ENCODE measurements at regions not wholly inside any gene's neighbourhood (a gene's known extent, or its start where the extent isn't known, plus 50 kb on each side); places are given as distances from the start of the nearest gene placed in this dataset.

DNA sequence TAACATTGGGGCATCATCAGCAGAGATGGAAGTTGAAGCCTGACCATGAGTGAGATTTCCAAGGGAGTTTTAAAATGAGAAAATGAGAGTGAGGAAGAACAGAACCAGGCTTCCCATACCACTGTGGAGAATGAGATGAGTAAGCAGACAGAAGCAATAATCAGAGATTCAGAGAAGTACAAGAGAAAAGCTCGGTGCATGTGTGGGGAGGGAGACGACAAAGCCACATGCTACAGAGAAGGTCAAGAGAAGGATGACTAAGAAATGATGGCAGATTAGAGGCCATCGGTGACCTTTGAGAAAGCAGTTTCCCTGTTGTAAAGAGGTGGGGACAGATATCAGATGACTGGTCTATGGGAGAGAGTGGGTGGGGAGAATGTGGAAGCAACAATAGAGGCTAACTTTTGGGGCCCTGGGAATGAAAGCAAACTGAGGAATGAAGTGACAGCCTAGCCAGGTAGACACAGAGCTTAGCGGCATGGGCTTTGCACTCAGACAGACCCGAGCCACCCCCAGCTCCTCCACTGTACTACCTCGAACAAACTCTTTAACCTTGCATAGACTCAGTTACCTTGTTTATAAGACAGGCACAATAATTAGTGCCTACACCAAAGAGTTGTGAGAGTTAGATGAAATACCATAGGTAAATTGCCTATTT, 207.7 kb downstream of the PIK3R1 start:
- TF ChIP-seq, protein P1, sequence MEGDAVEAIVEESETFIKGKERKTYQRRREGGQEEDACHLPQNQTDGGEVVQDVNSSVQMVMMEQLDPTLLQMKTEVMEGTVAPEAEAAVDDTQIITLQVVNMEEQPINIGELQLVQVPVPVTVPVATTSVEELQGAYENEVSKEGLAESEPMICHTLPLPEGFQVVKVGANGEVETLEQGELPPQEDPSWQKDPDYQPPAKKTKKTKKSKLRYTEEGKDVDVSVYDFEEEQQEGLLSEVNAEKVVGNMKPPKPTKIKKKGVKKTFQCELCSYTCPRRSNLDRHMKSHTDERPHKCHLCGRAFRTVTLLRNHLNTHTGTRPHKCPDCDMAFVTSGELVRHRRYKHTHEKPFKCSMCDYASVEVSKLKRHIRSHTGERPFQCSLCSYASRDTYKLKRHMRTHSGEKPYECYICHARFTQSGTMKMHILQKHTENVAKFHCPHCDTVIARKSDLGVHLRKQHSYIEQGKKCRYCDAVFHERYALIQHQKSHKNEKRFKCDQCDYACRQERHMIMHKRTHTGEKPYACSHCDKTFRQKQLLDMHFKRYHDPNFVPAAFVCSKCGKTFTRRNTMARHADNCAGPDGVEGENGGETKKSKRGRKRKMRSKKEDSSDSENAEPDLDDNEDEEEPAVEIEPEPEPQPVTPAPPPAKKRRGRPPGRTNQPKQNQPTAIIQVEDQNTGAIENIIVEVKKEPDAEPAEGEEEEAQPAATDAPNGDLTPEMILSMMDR (IDR thresholded peaks at IDR 0.05; ENCODE audit: insufficient read depth, low read length, severe bottlenecking): no peak
- FAIRE-seq (no peak), DNase-seq (ENCODE audit: low read depth) (no peak)
- Histone ChIP-seq H3K36me3 (ENCODE audit: control insufficient read depth, insufficient read depth, low read length) (no peaks in the 10 kb centered on the region), H3K27me3 (ENCODE audit: control insufficient read depth, insufficient read depth, low read length) (no peaks in the 10 kb centered on the region), H3K4me3 (ENCODE audit: low read depth, low read length) (no peak overlapping the region)

DNA sequence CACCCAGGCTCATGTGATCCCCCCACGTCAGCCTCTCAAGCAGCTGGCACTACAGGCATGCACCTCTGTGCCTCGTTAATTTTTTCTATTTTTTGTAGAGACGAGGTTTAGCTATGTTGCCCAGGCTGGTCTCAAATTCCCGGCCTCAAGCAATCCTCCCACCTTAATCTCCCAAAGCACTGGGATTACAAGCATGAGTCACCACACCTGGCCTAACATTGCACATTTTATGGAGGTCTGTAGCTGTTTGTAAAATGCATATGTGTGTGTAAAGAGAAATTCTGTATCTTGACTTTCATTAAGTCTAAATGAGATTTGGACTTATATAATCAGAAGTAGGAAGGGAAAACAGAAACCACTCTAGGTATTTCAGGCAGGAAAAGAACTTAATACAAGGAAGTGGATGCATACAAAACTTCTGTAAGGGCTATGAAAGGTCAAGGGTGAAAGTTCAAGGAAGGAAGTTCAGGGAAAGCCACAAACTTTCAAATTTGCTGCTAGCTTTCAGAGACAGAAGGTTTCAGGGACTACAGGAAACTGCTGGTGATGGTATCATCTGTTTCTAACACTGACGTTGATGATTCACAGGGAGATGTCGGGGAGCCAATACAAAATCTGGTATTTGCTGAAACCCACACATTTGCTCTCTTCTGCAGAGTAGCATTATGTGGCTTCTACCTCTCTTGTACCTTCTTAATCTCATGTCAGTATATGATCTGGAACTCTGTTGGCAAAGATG, 209.4 kb downstream of the PIK3R1 start:
- Histone ChIP-seq H3K36me3 (ENCODE audit: control insufficient read depth, insufficient read depth, low read length) (no peaks in the 10 kb centered on the region), H3K4me3 (ENCODE audit: low read depth, low read length) (no peak overlapping the region), H3K27me3 (ENCODE audit: control insufficient read depth, insufficient read depth, low read length) (no peaks in the 10 kb centered on the region)
- DNase-seq (ENCODE audit: low read depth): peak; percentile 69
- no peak for FAIRE-seq
- TF ChIP-seq, protein P1 (IDR thresholded peaks at IDR 0.05; ENCODE audit: insufficient read depth, low read length, severe bottlenecking): no peak

DNA sequence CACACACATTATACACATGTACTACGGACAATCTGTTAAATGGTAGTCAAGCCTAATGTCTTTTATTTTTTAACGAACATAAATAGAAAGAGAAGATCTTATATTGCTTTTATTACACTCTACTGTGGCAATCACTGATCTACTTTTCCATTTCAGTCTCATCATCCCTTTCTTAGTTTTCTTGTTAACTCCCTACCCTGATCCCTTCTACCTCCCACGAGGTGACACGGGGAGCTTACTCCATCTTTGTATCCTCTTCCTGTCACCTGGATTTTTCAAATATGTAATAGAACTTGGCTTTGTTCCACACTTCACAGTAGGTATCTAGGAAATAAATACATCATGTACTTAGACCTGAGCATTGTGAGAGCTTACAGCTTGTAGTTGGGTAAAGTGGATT, 211.0 kb downstream of the PIK3R1 start:
- no peaks in the 10 kb centered on the region for H3K36me3 ChIP-seq (ENCODE audit: control insufficient read depth, insufficient read depth, low read length)
- DNase-seq (ENCODE audit: low read depth) (no peak), FAIRE-seq (no peak)
- no peak overlapping the region for H3K4me3 ChIP-seq (ENCODE audit: low read depth, low read length)
- TF ChIP-seq, protein P1 (IDR thresholded peaks at IDR 0.05; ENCODE audit: insufficient read depth, low read length, severe bottlenecking): no peak
- no peaks in the 10 kb centered on the region for H3K27me3 ChIP-seq (ENCODE audit: control insufficient read depth, insufficient read depth, low read length)

DNA sequence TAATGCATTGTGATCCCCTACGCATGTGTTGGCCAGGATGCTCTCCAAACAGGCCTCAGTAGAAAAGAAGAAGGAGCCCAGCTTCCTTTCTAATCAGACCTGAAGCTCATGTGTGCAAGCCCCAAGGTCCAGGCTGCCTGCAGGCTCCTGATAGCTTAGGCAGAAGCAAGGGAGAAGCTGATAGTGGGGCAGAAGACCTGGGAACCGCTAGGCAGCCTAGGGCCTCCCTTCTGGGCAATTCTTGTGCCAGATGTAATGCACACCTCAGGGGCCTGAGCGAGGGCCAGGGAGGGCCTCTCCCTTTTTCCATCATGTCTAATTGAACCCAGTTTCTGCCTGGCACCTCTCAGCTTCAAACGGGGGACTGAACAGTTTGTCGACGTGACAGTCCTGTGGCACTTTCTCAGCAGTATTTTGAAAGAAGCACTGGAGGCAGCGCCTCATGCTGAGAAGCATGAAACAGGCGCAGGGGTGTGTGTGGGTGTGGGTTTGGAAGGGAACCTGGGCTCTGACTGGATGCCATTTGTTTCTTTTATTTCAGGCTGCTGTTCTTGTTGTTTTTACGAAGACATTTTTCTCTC, 212.8 kb downstream of the PIK3R1 start:
- Histone ChIP-seq H3K27me3 (ENCODE audit: control insufficient read depth, insufficient read depth, low read length) (no peaks in the 10 kb centered on the region), H3K36me3 (ENCODE audit: control insufficient read depth, insufficient read depth, low read length) (no peaks in the 10 kb centered on the region), H3K4me3 (ENCODE audit: low read depth, low read length) (no peak overlapping the region)
- DNase-seq (ENCODE audit: low read depth): no peak
- TF ChIP-seq, protein P1 (IDR thresholded peaks at IDR 0.05; ENCODE audit: insufficient read depth, low read length, severe bottlenecking): no peak
- FAIRE-seq: no peak

DNA sequence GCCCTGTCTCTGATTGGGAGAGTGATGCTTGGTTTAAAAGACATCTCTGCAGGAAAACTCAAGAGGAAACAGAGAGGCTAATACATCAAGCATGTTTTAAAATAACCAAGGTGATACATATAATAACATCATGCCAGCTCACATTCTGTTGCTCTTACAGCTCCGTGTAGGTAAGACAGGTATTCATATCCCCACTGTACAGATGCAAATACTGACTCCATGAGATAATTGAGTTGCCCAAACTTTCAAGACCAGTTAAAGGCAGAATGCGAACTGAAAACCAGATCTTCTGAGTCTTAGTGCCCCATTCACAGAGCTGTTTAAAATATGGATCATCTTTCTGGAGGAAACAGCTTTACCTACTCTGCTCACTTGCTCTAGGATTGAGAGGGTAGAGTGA, 214.0 kb downstream of the PIK3R1 start:
- Histone ChIP-seq H3K4me3 (ENCODE audit: low read depth, low read length) (no peak overlapping the region), H3K27me3 (ENCODE audit: control insufficient read depth, insufficient read depth, low read length) (no peaks in the 10 kb centered on the region), H3K36me3 (ENCODE audit: control insufficient read depth, insufficient read depth, low read length) (no peaks in the 10 kb centered on the region)
- TF ChIP-seq, protein P1 (IDR thresholded peaks at IDR 0.05; ENCODE audit: insufficient read depth, low read length, severe bottlenecking): no peak
- no peak for DNase-seq (ENCODE audit: low read depth)
- FAIRE-seq: no peak

All from bronchial epithelial cell (primary cell).